Embryonic facial prominence (tissue), 1 donor: ENCODE measurements at regions not wholly inside any gene's neighbourhood (a gene's known extent, or its start where the extent isn't known, plus 50 kb on each side); places are given as distances from the start of the nearest gene placed in this dataset.

Experiments
- DNase-seq: peaks from one replicate; pipeline ENCODE4 v3.0.0-alpha.2; 2016; ENCODE audit errors: extremely low spot score

- DNase-seq: no peak
Observed at GRCh38 chrX:20325786-20326388, 59.2 kb upstream of the RPS6KA3 start.

- DNase-seq: no peak
Observed at GRCh38 chrX:20322887-20323286, 56.2 kb upstream of the RPS6KA3 start.

- DNase-seq: no peak
Observed at GRCh38 chrX:20320461-20321159, 53.9 kb upstream of the RPS6KA3 start.

DNA sequence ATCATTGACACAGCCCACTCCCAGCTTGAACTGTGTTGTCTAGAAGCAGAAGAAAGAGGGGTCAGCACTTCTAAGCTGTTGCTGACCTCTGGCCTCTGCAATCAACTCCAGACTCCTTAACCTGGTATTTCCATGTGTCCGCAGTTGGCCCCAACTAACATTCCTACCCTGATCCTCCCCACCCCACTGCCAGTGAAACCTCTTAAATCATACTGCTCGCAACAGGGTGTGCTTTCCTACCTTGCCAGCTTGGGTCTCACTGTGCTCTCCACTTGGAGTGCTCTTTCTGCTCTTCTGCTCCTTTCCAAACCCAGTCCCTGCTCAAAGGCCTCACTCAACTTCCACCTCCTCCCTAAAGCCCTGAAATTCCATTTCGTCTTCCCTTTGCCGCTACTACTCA, 52.3 kb upstream of the RPS6KA3 start:
- no peak for DNase-seq

DNA sequence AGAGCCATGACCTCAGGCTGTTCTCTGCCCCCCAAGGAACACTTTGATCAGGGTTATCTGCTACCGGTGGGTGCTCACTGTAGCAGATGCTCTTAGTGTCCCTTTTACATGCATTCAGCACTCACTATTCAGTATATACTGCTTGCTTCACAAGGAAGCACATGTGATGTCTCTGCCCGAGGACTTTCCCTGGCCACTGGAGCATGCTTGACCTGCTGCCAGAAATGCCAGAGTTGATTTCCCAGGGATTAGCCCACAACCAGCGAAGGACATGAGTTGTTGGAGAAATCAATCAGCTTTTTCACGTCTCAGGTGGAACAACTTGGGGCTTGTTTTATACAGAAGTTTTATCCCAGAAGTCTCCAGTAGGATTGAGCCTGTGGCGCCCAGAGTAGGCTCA, 51.2 kb upstream of the RPS6KA3 start:
- no peak for DNase-seq
